Stomach (tissue), 4 donors: ENCODE measurements at regions not wholly inside any gene's neighbourhood (a gene's known extent, or its start where the extent isn't known, plus 50 kb on each side); places are given as distances from the start of the nearest gene placed in this dataset.

Experiments used
- EP300 ChIP-seq: sonication (generic); formaldehyde crosslinking; IDR thresholded peaks from one replicate; pipeline ENCODE4 v1.6.1; 2017; ENCODE audit warnings: antibody characterized with exemption
- POLR2A ChIP-seq, 4 donors: fragments of 450-650 bp; IDR thresholded peaks; one replicate each; pipeline ENCODE4 v1.6.1; 2016; ENCODE audit warnings: antibody characterized with exemption in 4 of 4, control low read depth in 2 of 4, mild to moderate bottlenecking in 1 of 4, moderate library complexity in 1 of 4
- TF ChIP-seq, protein P1 (sequence below), 7 experiments: fragments of 450-650 bp in 4 of 7; fragments of 200-600 bp in 3 of 7; sonication (generic) in 3 of 7; IDR thresholded peaks; one replicate each; pipeline ENCODE4 v1.5.1; 2016 to 2019; ENCODE audit warnings: antibody characterized with exemption in 7 of 7, control low read depth in 2 of 7, mild to moderate bottlenecking in 1 of 7

DNA sequence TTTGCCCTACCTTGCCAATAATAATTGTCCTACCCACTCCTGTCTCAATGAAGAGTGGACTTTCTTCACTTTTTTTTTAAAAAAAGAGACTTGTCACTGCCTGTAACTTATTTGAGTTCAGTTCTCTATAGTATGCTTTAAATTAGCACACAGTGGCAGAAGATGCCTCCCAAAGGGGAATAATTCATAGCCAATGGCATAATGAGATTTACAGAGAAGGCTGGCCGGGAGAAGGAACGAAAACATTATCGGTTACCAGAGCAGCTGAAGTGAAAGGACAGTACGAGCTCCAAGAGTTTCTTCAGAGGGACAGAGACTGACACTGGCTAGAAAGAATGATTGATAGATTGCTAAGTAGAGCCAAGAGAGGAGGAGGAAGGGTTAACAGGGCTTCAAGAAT lies 356.3 kb downstream of the EMP1 start:
- TF ChIP-seq, protein P1, sequence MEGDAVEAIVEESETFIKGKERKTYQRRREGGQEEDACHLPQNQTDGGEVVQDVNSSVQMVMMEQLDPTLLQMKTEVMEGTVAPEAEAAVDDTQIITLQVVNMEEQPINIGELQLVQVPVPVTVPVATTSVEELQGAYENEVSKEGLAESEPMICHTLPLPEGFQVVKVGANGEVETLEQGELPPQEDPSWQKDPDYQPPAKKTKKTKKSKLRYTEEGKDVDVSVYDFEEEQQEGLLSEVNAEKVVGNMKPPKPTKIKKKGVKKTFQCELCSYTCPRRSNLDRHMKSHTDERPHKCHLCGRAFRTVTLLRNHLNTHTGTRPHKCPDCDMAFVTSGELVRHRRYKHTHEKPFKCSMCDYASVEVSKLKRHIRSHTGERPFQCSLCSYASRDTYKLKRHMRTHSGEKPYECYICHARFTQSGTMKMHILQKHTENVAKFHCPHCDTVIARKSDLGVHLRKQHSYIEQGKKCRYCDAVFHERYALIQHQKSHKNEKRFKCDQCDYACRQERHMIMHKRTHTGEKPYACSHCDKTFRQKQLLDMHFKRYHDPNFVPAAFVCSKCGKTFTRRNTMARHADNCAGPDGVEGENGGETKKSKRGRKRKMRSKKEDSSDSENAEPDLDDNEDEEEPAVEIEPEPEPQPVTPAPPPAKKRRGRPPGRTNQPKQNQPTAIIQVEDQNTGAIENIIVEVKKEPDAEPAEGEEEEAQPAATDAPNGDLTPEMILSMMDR (IDR thresholded peaks at IDR 0.05) = no peak
- TF ChIP-seq POLR2A (IDR thresholded peaks at IDR 0.05) (no peak), EP300 (no peak)
